ENCODE measurements at regions not wholly inside any gene's neighbourhood (a gene's known extent, or its start where the extent isn't known, plus 50 kb on each side); places are given as distances from the start of the nearest gene placed in this dataset.

GRCh38 chr1:182166750-182167149 lies 105.2 kb upstream of the ZNF648 start:
- no peak for TF ChIP-seq CTCF (IDR thresholded peaks at IDR 0.05 in 2 of 3, conservative IDR thresholded peaks at IDR 0.05 in 1 of 3; ENCODE audit: borderline replicate concordance in 1 of 3, insufficient read depth in 1 of 3, low read depth in 2 of 3, low read length in 2 of 3)
- TF ChIP-seq EZH2 (IDR thresholded peaks at IDR 0.05) = no peak
- no peak for TF ChIP-seq YY1 (IDR thresholded peaks at IDR 0.05; ENCODE audit: extremely low read depth, insufficient replicate concordance, low read depth, low read length)
- TF ChIP-seq POLR2A (IDR thresholded peaks at IDR 0.05; ENCODE audit: borderline replicate concordance, extremely low read depth, insufficient read depth, insufficient read length) = no peak
- TF ChIP-seq SIN3A (IDR thresholded peaks at IDR 0.05; ENCODE audit: low read depth) = no peak
- TF ChIP-seq SRF (IDR thresholded peaks at IDR 0.05; ENCODE audit: low read depth) = no peak
- TF ChIP-seq EGR1 (IDR thresholded peaks at IDR 0.05; ENCODE audit: low read depth) = no peak
- TF ChIP-seq CEBPB (IDR thresholded peaks at IDR 0.05; ENCODE audit: low read depth) = no peak
- TF ChIP-seq MAX (IDR thresholded peaks at IDR 0.05) = no peak
- TF ChIP-seq RAD21 (IDR thresholded peaks at IDR 0.05; ENCODE audit: low read depth) = no peak

Measured in HCT116 (cell line).